BE2C (cell line): ENCODE measurements at regions not wholly inside any gene's neighbourhood (a gene's known extent, or its start where the extent isn't known, plus 50 kb on each side); places are given as distances from the start of the nearest gene placed in this dataset.

Experiments used
- DNase-seq: peaks from one replicate; pipeline ENCODE4 v3.0.0-alpha.2; 2020
- H3K27me3 ChIP-seq: fragments of 250-450 bp; sonication (Bioruptor Pico); 2 replicates; pipeline ENCODE4 v1.5.1; 2020; ENCODE audit warnings: mild to moderate bottlenecking
- H3K36me3 ChIP-seq: fragments of 250-450 bp; sonication (Bioruptor Pico); 2 replicates; pipeline ENCODE4 v1.5.1; 2020; ENCODE audit warnings: mild to moderate bottlenecking
- H3K4me1 ChIP-seq: fragments of 250-450 bp; sonication (Bioruptor Pico); 2 replicates; pipeline ENCODE4 v1.5.1; 2020
- H3K4me3 ChIP-seq: 2 replicates; pipeline ENCODE4 v1.5.1; 2011; ENCODE audit warnings: low read depth, low read length
- H3K9me3 ChIP-seq: fragments of 250-450 bp; sonication (Bioruptor Pico); 2 replicates; pipeline ENCODE4 v1.5.1; 2020
- CTCF ChIP-seq: IDR thresholded peaks from 2 replicates; pipeline ENCODE4 v1.5.1; 2012; ENCODE audit warnings: mild to moderate bottlenecking, low read depth, low read length

- TF ChIP-seq CTCF: no peak
- Histone ChIP-seq H3K4me3 (no peak overlapping the region), H3K36me3 (no peaks in the 10 kb centered on the region)
Observed at GRCh38 chr1:212553676-212554075, 54.9 kb upstream of the ATF3 start.

DNA sequence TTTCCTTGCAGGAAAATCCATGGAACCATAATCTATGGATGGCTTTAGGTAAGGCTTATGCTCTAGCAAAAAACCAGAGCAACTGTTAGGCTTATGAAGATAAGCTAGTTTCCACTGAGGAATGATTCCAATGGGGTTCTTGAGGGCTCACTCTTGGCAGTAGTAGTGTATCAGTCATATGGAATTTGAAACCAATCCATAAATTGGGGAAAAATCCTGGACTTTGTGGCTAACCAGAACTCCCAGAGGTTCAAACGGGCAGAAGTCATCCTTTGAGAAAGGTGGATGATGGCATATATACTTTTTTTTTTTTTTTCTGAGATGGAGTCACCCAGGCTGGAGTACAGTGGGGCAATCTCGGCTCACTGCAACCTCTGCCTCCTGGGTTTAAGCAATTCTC is 54.2 kb upstream of the ATF3 start:
- H3K36me3 ChIP-seq: no peaks in the 10 kb centered on the region
- H3K9me3 ChIP-seq: no peaks in the 10 kb centered on the region
- no peak for DNase-seq
- no peaks in the 10 kb centered on the region for H3K4me1 ChIP-seq
- H3K27me3 ChIP-seq: no peaks in the 10 kb centered on the region
- no peak overlapping the region for H3K4me3 ChIP-seq
- TF ChIP-seq CTCF: no peak

More at GRCh38 chr1:212553676-212554075, 54.9 kb upstream of the ATF3 start:
- Histone ChIP-seq H3K4me1 (no peaks in the 10 kb centered on the region), H3K27me3 (no peaks in the 10 kb centered on the region), H3K9me3 (no peaks in the 10 kb centered on the region)
- no peak for DNase-seq

DNA sequence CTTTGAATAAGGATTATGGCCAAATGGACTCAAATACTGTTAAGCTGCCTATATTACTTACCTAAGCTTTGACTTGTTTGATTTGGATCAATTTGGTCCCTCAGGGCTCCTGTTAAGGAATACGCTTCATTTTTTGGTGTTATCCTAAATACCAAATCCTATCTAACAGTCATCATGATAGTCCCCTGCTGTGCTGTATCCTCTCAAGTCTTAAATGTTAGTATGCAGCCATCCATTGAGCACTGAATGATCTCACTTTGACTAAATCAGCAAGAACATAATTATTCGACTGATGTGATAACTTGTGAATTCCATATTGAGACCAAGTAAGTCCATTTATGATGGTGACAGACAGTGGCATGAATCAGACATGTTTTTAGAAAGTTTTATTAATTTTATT is 53.1 kb upstream of the ATF3 start:
- Histone ChIP-seq H3K4me1 (no peaks in the 10 kb centered on the region), H3K27me3 (no peaks in the 10 kb centered on the region), H3K9me3 (no peaks in the 10 kb centered on the region), H3K4me3 (no peak overlapping the region), H3K36me3 (no peaks in the 10 kb centered on the region)
- no peak for TF ChIP-seq CTCF
- no peak for DNase-seq

DNA sequence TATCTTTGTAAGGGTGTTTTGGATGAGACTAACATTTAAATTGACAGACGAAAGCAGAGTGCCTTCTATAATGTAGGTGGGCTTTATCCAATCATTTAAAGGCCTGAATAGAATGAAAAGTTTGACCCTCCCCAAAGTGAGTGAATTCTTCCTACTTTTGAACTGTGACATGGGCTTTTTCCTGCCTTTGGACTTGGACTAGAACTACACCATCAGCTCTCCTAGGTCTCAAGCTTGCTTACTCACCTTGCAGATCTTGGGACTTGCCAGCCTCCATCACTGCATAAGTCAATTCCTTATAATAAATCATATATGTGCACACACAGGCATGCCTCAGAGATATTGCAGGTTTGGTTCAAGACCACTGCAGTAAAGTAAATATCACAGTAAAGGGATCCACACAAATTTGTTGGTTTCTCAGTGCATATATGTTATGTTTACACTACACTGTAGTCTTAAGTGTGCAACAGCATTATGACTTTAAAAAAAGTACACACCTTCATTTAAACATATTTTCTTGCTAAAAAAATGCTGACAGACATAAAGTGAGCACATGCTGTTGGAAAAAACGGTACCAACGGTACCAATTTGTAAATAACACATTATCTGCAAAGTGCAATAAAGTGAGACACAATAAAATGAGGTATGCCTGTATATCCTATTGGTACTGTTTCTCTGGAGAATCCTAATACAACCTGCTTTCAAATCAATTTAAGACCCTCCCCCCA is 51.6 kb upstream of the ATF3 start:
- H3K36me3 ChIP-seq: no peaks in the 10 kb centered on the region
- no peak for DNase-seq
- no peak for TF ChIP-seq CTCF
- H3K4me3 ChIP-seq: no peak overlapping the region
- H3K9me3 ChIP-seq: no peaks in the 10 kb centered on the region
- H3K4me1 ChIP-seq: no peaks in the 10 kb centered on the region
- H3K27me3 ChIP-seq: no peaks in the 10 kb centered on the region

DNA sequence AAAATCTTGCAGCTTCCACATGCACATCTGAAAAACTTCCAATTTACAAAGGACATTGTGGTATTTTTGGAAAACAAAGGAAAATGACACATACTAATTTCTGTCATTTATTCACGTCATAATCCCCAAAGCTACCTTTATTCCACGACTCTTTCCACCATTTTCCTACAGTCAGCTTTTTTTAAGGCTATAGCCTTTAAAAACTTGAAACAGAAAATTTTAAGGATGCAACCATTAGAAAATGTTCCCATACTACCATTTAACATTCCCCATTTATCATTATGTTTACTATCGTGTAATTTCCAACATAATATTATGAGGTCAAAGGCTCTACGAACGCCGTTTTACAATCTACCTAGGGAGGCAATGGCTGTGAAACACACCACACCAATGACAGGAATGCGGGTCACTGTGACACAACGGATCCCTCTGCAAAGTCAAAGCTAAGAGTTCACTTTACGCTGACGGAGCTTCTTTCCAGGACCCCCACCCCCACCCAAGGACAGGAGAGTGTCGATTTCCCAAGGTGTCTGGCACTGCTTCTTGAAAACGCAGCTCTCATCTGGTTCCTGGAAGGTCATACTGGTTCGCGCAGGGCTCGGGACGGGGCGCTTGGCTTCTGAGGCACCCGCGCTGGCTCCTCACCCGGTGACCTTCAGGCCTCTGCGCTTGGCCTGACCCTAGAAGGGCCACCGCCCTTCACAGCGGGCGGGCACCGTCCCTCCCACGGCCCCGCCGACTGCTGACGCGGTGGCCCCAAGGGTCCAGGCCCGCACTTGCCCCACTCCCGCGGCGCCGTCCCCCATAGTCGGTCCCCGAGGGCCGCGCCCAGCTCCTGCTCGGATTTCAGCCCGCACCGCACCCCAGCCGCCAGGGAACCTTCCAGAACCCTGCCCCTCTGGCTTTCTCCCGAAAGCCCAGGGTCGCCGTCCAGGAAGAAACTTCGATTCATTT is 50.5 kb upstream of the ATF3 start:
- Histone ChIP-seq H3K4me3 (peak overlapping the region; percentile 72), H3K27me3 (no peaks in the 10 kb centered on the region), H3K4me1 (no peaks in the 10 kb centered on the region), H3K36me3 (no peaks in the 10 kb centered on the region), H3K9me3 (no peaks in the 10 kb centered on the region)
- TF ChIP-seq CTCF: no peak
- peak; percentile 29 for DNase-seq
